ENCODE measurements at regions not wholly inside any gene's neighbourhood (a gene's known extent, or its start where the extent isn't known, plus 50 kb on each side); places are given as distances from the start of the nearest gene placed in this dataset.

- ChIA-PET CTCF (no interaction called here), POLR2A (no interaction called here)
- no peak for TF ChIP-seq BHLHE40 (IDR thresholded peaks at IDR 0.05; ENCODE audit: borderline replicate concordance)
- TF ChIP-seq CTBP1 (IDR thresholded peaks at IDR 0.05; ENCODE audit: borderline replicate concordance): no peak
- no peak for TF ChIP-seq FOXA1 (IDR thresholded peaks at IDR 0.05)
- TF ChIP-seq NFRKB (IDR thresholded peaks at IDR 0.05): no peak
- no peak for TF ChIP-seq SUZ12 (IDR thresholded peaks at IDR 0.05)
- TF ChIP-seq HDGF (IDR thresholded peaks at IDR 0.05; ENCODE audit: borderline replicate concordance): no peak
- no peak for TF ChIP-seq ARNT (IDR thresholded peaks at IDR 0.05)
- TF ChIP-seq TARDBP (IDR thresholded peaks at IDR 0.05): no peak
- no peak for TF ChIP-seq ELF4 (IDR thresholded peaks at IDR 0.05)
- TF ChIP-seq SP1 (IDR thresholded peaks at IDR 0.05): no peak
- TF ChIP-seq FOXM1 (IDR thresholded peaks at IDR 0.05; ENCODE audit: borderline replicate concordance): no peak
- TF ChIP-seq LEF1 (IDR thresholded peaks at IDR 0.05; ENCODE audit: borderline replicate concordance): no peak
- TF ChIP-seq L3MBTL2 (conservative IDR thresholded peaks at IDR 0.05): no peak
- DNase-seq (ENCODE audit: extremely low spot score): no peak
Observed at GRCh38 chr14:38873941-38874612, 229.0 kb downstream of the SEC23A start.

DNA sequence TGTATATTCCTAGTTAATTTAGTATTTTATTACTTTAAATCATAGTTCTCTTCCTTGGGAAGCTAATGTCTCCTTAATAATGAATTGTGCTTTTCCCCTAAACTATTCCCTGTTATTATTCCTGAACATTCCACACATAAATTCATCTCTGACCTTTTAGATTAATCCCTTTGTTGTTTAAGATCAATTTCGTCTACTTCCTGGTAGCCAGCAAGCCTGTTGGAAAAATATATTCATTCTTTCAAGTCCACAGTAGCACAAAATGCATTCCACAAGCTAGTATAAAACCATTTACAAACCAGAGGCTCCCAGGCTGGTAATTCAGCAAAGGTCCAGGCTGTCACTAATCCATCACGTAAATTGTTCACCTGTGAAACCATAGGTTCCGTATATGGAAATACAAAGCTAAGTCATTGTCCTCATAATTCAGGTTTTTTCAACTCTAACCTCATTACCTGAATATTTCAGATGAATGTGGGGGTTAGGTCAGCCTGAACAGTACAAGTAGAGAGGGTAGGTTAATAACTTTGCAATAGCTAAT is 232.7 kb downstream of the SEC23A start:
- no peak for DNase-seq (ENCODE audit: extremely low spot score)
- CTCF ChIA-PET: interaction anchor here (1.2 to 2.2 kb wide), 3 partner anchors 146 to 149 kb away, joined by 3 to 9 read pairs (median 3); no protein-coding TSS in a partner anchor
- POLR2A ChIA-PET: no interaction called here
- TF ChIP-seq HDGF (IDR thresholded peaks at IDR 0.05; ENCODE audit: borderline replicate concordance) (no peak), ARNT (IDR thresholded peaks at IDR 0.05) (no peak), LEF1 (IDR thresholded peaks at IDR 0.05; ENCODE audit: borderline replicate concordance) (no peak), PKNOX1 (IDR thresholded peaks at IDR 0.05) (no peak), ZNF384 (IDR thresholded peaks at IDR 0.05) (no peak), NFRKB (IDR thresholded peaks at IDR 0.05) (no peak), TARDBP (IDR thresholded peaks at IDR 0.05) (no peak), FOXM1 (IDR thresholded peaks at IDR 0.05; ENCODE audit: borderline replicate concordance) (no peak), FOXK2 (IDR thresholded peaks at IDR 0.05) (no peak), CTBP1 (IDR thresholded peaks at IDR 0.05; ENCODE audit: borderline replicate concordance) (no peak), ELF4 (IDR thresholded peaks at IDR 0.05) (no peak), FOXA1 (IDR thresholded peaks at IDR 0.05) (no peak)

DNA sequence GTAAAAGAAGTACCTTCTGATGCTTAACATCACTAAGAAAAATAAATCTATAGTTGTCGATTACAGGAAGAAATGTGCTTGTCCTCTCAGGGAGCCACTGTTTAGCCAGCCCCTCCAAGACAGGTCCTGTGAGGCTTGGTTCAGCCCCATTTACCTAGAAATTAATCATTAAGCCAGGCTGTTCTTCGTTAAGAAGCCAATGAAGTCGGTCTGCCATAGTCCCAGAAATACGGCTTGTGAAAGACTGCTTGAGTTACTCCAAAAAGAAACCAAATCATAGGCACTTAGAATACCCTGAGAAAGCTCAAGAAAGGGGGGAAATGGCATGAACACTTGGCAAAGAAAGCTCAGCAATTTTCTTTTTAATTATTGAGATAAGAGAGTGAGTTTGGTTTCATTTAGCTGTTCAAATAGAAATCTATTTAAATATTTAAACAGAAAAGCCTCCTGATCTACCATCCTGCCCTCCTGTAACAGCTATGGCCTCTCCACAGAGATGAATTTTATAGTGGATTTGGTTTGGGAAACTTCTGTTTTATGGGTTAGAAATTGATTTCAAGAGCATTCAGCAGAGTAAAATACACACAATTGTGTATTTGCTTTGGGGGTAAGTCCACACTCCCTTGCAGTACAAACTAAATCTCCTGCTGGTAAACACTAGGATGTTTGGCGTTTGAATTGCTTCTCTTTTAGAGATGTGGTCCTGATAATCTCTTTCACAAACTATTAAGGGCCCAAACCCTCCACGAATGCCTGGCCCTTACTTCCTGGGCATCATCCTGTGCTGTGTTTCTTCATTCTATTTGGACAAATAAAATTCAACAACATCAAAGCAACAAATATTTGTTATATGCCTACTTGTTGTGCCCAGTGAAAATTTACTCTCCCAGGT is 234.4 kb downstream of the SEC23A start:
- no peak for DNase-seq (ENCODE audit: extremely low spot score)
- CTCF ChIA-PET: interaction anchor here (0.5 to 1.4 kb wide), 4 partner anchors 12 to 167 kb away, joined by 3 to 5 read pairs (median 4); no protein-coding TSS in a partner anchor
- TF ChIP-seq BHLHE40 (IDR thresholded peaks at IDR 0.05; ENCODE audit: borderline replicate concordance) (no peak), CTBP1 (IDR thresholded peaks at IDR 0.05; ENCODE audit: borderline replicate concordance) (no peak)
- POLR2A ChIA-PET: no interaction called here

DNA sequence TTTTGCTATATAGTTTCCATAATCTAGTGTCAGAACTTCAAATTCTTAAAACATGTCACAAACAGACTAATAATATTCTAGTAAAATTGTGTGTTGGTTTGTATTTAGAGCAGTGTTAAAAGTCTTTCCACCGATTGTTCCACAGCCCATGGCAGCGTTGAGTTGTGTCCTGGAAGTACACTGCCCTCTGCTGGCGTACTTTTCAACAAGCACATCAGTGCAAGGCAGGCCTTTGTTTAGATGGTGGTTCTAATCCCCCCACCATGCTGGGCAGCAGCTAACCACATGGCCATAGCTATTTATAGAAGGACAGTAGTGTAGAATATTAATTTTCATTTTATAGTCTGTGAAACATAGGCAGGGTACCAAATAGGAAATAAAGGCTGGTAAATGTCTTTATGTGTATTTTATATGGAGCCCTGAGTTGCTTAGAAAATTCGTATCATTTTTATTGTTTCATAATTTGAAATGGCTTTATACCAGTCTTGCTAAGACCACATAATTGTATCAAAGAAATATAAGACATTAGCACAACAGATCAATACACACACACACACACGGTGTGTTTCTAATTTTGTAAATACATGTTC is 235.4 kb downstream of the SEC23A start:
- ChIA-PET CTCF (interaction anchor here (0.6 to 1.4 kb wide), 9 partner anchors 10 to 346 kb away, joined by 3 to 13 read pairs (median 3); no protein-coding TSS in a partner anchor), POLR2A (no interaction called here)
- TF ChIP-seq ARNT (IDR thresholded peaks at IDR 0.05) (no peak), FOXA1 (IDR thresholded peaks at IDR 0.05) (no peak), LEF1 (IDR thresholded peaks at IDR 0.05; ENCODE audit: borderline replicate concordance) (no peak), CTBP1 (IDR thresholded peaks at IDR 0.05; ENCODE audit: borderline replicate concordance) (no peak), ELF4 (IDR thresholded peaks at IDR 0.05) (no peak), NFRKB (IDR thresholded peaks at IDR 0.05) (no peak), SP1 (IDR thresholded peaks at IDR 0.05) (no peak), FOXK2 (IDR thresholded peaks at IDR 0.05) (no peak), ZNF384 (IDR thresholded peaks at IDR 0.05) (no peak), L3MBTL2 (conservative IDR thresholded peaks at IDR 0.05) (no peak), PKNOX1 (IDR thresholded peaks at IDR 0.05) (no peak), HDGF (IDR thresholded peaks at IDR 0.05; ENCODE audit: borderline replicate concordance) (no peak), BHLHE40 (IDR thresholded peaks at IDR 0.05; ENCODE audit: borderline replicate concordance) (no peak), TARDBP (IDR thresholded peaks at IDR 0.05) (no peak), FOXM1 (IDR thresholded peaks at IDR 0.05; ENCODE audit: borderline replicate concordance) (no peak), SUZ12 (IDR thresholded peaks at IDR 0.05) (no peak)
- DNase-seq (ENCODE audit: extremely low spot score): peak; percentile 72

DNA sequence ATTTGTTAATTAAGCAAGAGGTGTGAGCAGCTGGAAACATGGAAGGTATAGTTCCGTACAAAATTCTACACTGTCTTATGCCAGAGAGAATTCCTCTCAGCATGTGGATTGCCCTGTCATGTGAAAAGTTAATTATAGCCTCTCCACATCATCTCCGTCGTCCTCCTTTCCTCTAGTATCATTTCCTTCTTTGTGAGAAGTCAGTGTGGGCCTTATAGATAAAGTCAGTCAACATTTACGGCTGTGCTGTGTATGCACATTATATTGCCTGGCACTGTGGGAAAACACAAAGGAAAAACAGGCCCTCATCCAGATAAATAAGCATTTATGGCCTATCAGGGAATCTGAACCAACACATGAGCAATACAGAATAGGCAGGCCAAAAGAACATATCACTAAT is 236.6 kb downstream of the SEC23A start:
- POLR2A ChIA-PET: no interaction called here

DNA sequence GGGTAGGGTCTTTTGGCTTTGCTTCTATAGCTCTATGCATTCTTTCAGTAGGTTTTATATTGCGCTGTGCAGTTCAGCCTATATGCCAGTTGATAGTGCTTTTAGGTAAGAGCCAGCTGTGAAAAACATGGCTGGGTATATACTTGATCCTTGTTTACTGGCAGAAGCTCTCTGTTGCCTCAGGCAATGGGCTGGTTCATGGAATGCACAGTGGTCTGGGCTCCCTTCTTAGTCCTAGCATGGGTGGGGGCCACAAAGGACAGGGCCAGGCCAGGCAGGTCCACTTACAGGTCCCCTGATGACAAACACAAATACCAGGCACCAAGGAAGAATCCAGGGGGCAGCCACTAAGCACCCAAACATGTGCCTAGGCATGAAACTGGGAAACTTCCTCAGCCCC is 240.7 kb downstream of the SEC23A start:
- CTCF ChIA-PET: no interaction called here
- POLR2A ChIA-PET: no interaction called here

More for the DNA sequence above, 236.6 kb downstream of the SEC23A start:
- no peak for TF ChIP-seq TARDBP (IDR thresholded peaks at IDR 0.05)
- TF ChIP-seq ELF4 (IDR thresholded peaks at IDR 0.05): no peak
- no peak for TF ChIP-seq LEF1 (IDR thresholded peaks at IDR 0.05; ENCODE audit: borderline replicate concordance)
- no peak for DNase-seq (ENCODE audit: extremely low spot score)
- CTCF ChIA-PET: interaction anchor here (1.5 kb wide), 1 partner anchor 149 kb away, joined by 4 read pairs; no protein-coding TSS in a partner anchor

More for the DNA sequence above, 240.7 kb downstream of the SEC23A start:
- no peak for TF ChIP-seq FOXM1 (IDR thresholded peaks at IDR 0.05; ENCODE audit: borderline replicate concordance)
- TF ChIP-seq SUZ12 (IDR thresholded peaks at IDR 0.05): no peak
- no peak for TF ChIP-seq L3MBTL2 (conservative IDR thresholded peaks at IDR 0.05)
- TF ChIP-seq TARDBP (IDR thresholded peaks at IDR 0.05): no peak
- TF ChIP-seq PKNOX1 (IDR thresholded peaks at IDR 0.05): no peak
- TF ChIP-seq ARNT (IDR thresholded peaks at IDR 0.05): no peak
- TF ChIP-seq FOXK2 (IDR thresholded peaks at IDR 0.05): no peak
- no peak for TF ChIP-seq HDGF (IDR thresholded peaks at IDR 0.05; ENCODE audit: borderline replicate concordance)
- no peak for TF ChIP-seq NFRKB (IDR thresholded peaks at IDR 0.05)
- DNase-seq (ENCODE audit: extremely low spot score): no peak
